ENCODE measurements at regions not wholly inside any gene's neighbourhood (a gene's known extent, or its start where the extent isn't known, plus 50 kb on each side); places are given as distances from the start of the nearest gene placed in this dataset.

GRCh38 chr6:147662646-147663045 is 154.2 kb downstream of the SAMD5 start:
- TF ChIP-seq CTCF (IDR thresholded peaks at IDR 0.05; ENCODE audit: low read length) (no peak), EZH2 (IDR thresholded peaks at IDR 0.05; ENCODE audit: borderline replicate concordance, low read length) (no peak)

Data from OCI-LY1 (cell line).